ENCODE measurements at regions not wholly inside any gene's neighbourhood (a gene's known extent, or its start where the extent isn't known, plus 50 kb on each side); places are given as distances from the start of the nearest gene placed in this dataset.

DNA sequence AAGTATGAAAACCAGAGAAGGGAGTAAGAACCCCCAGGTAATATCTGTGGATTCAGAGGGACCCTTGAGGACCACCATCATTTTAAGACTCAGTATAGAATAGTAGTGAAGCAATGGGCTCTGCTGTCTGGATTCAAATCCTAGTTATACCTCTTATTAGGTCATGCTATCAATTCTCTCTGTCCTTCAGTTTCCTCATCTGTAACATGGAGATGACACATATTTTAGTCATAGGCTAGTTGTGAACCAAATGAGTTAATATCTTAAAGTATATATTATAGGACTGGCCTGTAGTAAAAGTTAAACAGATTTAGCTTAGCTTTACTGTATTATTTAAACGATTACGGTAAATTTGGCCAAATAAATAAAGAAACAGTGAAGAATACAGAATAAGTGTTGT is 177.3 kb upstream of the GOLIM4 start:
- no peak for DNase-seq

DNA sequence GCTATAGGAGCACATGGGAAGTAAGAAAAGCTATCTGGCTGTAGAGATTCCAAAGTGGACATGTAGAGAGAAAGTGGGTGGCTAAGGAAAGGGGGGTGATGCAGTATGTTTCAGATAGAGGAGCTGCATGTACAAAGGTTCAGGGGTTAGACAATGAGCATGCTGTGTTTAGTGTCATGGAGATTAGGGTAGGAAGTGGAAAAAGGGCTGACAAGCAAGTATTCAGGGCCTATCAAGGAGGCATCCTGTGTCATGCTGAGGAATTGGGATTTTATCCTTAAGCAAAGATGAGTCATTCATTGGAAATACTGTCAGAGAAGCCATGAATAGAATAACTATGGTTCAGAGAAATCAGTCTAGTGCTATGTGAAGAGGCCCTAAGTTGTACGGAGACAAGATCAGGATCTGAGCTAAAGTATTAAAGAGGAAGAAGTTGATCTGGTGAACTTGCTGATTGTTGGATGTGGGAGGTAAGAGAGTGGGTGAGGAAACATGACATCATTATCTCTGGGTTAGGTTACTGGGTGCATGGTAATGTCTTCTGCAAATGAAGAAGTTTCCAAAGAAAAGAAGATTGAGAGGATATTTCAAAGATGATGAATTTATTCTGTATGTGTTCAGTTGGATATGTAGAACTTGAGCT is 176.7 kb upstream of the GOLIM4 start:
- no peak for DNase-seq

DNA sequence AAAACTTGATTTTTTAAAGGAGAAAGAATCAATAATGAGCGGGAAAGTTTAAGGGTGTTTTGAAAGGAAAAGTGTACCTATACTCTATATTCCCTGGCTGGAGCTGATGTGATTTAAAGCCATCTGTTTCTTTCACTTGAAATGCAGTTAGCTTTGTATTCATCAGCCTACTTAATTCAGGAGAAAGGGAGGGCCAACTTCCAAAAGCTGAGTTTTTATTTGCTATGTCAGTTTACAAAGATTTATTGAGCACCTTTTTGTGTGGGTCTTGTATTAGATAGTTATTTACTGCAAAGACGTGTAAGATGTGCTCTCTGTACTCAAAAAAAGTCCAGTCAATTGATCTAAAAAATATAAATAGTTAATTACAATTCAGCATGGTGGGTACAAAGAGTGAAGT is 176.2 kb upstream of the GOLIM4 start:
- DNase-seq: no peak

DNA sequence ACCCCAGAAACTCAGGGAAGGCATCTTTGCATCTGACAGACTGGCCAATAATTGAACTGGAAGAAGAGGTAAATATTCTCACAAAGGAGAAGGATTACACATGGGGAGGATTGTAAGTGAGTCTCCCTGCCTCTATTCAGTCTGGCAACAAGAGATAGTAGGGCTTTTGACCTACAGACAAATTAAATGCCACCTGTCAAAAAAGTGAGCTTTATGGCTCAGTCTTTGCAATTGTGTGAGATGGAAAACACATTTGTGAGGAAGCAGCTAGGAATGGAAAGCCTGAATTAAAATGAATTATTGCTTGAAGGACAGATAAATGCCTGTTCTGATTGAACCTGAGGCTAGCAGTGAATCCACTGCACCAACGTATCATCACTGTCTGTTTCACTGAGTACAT is 173.3 kb upstream of the GOLIM4 start:
- no peak for DNase-seq

DNA sequence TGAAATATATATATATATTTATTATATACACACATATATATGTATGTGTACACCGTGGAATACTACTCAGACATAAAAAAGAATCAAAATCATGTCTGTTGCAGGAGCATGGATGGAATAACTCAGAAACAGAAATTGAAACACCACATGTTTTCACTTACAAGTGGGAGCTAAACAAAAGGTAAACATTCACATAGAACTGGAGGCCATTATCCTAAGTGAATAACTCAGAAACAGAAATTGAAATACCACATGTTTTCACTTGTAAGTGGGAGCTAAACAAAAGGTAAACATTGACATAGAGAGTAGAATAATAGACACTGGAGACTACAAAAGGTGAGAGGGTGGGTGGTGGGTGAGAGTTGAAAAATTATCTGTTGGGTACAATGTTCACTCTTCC is 171.5 kb upstream of the GOLIM4 start:
- no peak for DNase-seq

DNA sequence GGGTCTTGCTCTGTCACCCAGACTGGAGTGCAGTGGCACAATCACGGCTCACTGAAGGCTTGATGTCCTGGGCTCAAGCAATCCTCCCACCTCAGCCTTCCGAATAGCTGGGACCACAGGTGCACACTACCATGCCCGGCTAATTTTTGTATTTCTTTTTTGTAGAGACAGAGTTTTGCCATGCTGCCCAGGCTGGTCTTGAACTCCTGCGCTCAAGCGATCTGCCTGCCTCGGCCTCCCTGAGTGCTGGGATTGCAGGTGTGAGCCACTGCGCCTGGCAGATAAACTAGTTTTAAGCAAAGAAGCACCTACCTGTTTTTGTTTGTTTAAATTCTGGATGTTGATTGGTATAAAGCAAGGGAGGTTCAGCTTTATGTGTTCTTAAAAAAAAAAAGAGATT is 170.6 kb upstream of the GOLIM4 start:
- no peak for DNase-seq

DNA sequence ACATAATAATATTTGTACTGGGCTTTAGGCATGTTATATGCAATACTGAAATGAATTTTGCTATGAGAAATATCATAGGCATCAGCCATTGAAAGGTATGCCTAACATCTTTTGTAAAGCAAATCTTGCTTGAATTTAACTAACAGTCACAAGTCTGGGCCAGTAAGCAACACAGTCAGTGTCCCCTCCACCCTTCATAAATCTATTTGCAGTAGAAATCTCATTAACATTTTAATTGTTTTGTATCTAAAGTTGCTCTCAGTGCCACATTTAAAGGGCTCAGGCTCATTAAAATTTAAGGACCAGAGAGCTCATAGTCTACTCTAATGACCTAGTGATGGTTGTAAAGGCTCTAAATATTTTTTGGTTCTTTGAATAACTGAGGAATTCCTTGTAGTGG is 167.2 kb upstream of the GOLIM4 start:
- no peak for DNase-seq

DNA sequence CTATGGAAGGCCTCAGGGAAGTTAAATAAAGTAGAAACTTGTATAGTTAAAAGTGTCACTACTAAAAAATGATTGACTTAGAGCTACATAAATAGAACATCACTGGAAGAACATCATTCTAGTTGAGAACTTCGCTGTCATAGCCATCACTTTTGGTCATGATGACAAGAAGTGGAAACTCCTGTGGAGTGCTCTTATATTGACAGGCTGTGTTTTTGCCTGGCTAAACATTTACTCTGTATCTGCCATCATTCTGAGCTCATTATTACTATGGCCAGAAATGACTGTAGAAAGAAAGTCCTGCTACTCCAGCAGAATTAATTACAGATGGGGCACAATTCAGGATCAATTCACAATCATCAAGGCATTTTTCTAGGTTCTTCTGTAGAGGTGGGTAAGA is 165.1 kb upstream of the GOLIM4 start:
- no peak for DNase-seq

DNA sequence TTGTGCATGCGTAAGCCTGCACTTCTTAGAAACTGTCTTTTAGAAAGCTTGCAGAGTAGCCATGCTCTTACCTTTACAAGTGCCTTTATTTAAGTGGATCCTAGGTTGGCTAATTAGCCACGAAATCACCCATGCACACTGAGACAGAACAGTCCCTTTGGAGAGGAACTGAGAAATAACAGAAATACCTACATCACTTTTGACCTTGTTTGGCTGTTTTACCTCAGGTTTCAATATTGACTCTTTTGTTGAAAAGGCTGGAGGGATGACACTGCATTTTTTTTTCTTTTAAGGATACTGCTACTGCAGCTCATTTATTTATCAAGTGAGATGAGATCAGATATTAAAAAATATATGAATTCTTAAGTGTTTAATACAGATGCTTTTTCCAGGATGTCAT is 155.6 kb upstream of the GOLIM4 start:
- no peak for DNase-seq

DNA sequence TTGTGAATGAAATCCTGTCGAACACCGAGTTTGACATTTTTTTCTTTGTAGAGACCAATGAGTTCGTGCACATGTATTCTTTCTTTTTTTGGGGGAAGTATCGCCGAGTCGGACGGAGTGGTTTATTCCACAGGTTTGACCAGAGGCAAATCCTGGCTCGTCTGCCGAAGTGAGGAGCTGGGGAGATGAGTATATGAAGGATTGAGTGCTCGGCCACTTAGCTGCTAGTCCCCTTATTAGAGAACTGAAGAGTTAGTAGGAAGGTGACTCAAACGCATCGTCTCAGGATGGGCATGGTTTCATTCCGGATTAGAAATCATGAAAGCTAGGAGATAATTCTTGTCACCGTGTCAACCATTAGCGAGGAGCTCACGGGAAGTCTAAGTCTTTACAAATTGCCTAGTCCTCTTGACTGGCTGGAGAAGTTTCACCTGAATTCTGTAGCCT is 154.7 kb upstream of the GOLIM4 start:
- no peak for DNase-seq

DNA sequence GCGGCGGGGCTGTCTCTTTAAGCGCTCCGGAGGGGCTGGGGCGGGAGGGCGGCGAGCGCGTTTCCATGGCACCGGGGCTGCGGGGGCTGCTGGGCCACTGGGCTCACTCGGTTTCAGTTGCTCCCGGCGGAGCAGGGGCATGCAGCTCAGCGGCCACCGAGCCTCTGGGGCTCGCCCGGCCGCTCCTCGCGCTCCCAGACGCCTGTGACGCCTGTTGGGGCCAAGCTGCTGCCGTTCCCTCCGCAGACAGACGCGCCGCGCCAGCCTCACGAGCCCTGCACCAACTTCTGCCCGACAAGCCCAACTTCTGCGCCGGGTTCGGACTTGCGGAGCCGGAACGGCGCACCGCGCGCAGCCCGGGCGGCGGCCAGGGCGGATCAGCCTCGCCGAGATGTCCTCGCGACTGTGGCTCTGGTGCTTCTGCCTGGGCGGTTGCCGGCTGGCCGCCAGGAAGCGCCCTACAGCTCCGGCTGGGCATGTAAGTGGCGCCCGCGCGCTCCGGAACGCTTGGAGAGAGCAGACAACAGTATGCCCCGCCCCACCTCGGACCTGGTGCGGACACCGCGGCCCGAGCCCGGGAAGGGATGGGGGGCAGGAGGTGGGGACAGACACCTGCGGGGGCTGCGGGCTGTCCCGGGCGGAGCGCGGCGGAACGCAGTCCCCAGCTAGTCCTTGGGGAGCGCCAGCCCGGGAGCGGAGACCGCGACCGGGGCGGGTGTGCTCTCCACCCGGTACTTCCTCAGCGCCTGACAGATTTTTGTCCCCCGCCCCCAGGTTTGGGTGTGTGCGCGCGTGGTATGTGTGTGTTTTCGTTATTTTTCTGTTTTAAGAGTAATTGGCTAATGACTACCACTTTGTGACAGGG is 154.1 kb upstream of the GOLIM4 start:
- DNase-seq: peak; percentile 53 to 55

DNA sequence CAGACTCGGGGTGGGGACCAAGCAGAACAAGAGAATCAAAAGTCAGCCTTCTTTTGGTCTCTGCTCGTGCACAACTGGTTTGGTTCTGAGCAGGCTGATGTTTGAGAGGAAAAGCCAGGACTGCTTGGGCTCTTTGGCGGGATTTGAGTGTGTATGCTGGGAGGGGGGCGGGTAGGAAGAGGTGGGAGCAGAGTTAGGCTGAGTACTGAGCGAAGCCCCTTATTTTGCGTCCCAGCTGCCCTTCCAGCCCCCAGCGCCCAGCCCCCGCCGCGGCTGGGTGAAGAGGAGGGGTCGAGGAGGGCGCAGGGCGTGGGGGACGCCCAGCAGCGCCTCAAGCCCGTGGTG is 153.5 kb upstream of the GOLIM4 start:
- DNase-seq: no peak

DNA sequence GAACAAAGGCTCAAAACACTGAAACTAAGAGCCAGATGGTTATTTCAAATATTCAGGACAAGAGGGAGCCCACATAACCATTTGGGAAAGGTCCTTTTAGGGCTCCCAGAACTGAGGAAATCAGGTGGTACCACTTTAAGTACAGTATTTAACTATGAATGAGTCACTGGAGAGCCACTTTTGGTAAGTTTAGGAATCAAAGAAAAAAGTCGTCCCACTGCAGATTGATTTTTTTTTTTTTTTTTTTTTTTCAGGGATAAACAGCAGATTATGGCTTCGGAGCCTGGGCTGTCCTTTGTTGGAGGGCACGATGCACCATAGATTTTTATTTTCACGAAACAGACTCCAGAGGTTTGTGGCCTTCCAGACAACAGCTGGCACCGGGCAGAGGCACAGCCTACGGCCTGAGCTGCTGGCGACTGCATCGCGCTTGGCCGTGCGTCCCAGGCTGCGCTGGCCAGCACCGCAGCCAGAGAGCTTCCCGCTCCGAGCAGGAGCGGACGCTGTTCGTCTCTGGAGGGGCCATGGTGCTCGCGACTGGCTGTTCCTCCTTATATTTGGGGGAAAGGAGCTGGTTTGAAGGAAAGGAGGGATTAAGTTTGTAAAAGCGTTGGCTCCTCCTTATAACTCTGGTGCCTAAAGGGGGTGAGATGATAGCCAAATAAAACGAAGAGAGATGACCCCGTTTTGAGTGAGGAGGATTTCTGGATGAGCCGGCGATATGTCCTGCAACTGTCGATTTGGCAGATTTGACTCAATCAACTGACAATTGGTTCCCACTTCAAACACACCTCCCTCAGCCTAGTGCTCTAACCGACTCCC is 152.9 kb upstream of the GOLIM4 start:
- DNase-seq: peak in 1 of 2 experiments; percentile 18

DNA sequence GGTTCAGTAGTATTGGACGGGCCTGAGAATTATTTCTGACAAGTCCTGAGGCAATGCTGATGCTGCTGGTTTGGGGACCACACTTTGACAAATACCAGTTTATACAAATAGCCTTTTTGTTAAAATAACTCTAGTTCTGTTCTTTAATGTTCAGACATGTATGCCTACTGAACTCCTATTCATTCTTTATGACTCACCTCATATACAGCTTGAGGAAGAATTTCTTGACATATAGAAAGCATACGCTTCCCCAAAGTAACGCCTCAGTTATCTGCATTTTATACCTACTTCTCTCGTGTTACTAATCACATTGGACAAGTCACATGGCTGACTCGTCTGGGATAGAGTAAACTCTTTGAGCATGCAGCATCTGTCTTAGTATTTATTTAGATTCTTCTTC is 145.4 kb upstream of the GOLIM4 start:
- no peak for DNase-seq

DNA sequence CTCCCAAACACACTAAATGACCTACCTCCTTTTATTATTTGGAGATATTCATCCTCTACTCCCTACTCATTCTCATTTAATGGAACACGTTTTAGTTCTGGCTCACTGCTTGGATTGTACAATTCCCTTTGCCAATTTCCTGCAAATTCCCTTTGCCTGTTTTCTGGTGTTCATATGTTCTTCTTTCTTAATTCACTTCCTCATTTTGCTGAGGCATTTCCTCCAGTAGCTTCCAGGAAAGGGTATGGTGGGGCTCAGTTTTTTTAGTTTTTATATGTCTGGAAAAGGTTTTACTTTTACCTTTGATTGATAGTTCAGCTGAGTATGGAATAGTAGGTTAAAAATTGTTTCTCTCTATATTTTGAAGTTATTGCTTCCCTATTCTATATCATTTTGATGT is 143.6 kb upstream of the GOLIM4 start:
- DNase-seq: peak in 1 of 2 experiments; percentile 39

DNA sequence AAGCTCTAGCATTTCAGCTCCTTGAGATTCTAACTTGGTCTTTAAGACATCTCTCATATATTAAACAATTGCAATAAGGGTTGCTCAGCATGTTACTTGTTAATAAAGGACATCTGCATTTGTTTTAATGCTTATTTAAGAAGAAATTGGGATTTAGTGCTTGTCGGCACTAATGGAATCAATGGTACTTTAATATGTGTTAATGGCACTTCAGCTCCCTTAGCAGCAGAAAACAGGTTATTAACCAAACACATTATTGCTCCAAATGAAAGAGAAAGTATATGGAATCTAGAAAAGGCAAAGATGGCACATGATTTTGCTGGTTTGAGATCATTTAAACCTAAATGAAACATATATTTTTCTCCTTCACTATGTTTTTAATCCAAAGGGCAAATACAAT is 137.3 kb upstream of the GOLIM4 start:
- DNase-seq: no peak

DNA sequence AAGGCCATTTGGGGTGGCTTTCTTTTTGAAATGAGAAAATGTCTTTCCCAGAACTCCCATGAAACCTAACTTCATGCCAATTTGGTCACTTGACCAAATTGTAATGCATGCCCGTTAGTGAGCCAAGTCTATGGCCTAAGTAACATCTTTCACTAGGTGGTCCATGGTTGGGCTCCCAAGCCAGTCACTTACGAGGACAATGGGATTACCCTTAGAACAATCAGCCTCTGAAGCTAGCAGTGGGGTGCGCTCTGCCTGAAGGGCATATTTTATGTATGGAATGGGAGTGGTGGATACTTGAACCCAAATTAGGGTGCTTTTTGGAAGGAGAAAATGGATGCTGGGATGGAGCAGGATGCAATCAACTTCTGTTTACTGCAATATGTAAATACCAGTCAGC is 127.4 kb upstream of the GOLIM4 start:
- no peak for DNase-seq

DNA sequence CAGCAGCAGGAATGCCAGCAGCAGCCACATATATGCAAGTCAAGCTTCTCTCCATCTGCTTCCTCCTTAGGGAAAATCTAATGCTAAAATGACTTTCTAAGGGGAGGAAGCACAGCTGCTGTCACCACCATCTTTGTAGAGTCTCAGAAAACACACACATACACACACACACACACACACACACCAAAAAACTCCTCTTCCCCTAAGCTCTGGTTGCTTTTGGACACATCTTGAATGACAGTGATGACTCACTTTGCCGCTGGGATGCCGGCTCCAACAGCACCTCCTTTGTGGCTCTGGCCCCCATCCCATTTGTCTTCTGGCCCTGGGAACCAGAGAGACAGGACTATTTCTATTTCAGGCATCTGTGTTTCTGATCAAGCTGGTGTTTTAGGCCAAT is 124.8 kb upstream of the GOLIM4 start:
- DNase-seq: no peak

DNA sequence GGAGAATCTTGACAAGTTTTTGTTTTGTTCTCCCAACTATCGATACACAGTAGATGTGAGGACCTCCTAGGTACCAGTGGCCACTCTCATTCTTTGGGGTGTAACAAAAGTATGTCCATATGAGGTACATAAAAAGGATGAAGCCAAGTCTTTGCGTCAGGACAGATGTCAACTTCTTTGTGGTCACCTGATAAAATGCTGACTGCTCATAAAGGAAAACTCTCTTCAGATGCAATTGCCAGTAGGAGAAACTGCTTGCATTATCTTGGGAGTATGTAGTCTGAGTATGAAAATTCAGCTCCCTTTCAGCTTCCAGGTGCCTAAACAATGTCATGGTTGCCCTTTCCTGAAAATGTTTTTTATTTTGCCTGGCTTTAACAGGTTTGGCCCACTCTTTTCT is 123.8 kb upstream of the GOLIM4 start:
- DNase-seq: no peak

DNA sequence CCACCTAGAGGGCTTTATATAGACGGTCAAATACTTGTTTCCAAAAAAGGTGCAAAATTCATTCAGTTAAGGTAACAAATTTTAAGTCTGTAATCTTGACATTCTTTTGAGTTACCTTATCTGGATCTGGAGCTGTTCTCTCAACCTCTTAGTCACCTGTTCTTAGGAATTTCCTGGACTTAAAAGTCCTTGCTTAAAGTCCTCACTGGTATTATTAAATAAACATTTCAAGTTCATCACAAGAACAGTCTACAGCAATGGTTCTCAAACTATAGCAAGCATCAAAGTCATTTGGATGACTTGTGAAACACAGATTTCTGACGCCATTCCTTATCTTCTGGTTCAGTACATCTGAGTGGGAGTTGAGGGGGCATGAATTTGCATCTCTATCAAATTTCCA is 122.9 kb upstream of the GOLIM4 start:
- DNase-seq: no peak

DNA sequence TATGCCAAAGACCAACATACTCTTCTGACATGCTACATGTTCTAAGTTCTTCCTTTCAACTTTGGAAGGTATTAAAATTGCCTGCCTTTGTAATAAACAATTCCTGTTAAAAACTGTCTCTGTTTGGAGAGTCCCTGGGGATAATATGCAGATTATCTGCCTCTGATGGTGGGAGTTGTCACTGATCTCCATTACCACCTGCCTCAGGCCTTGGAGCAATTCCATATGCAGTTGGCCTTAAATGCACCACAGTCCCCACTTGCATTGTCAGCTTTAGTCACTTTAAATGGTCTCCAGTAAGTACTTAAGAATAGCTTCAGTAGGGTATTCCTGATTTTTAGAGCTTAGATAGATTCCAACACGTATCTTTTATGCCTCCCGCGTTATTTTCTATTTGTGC is 121.1 kb upstream of the GOLIM4 start:
- no peak for DNase-seq

DNA sequence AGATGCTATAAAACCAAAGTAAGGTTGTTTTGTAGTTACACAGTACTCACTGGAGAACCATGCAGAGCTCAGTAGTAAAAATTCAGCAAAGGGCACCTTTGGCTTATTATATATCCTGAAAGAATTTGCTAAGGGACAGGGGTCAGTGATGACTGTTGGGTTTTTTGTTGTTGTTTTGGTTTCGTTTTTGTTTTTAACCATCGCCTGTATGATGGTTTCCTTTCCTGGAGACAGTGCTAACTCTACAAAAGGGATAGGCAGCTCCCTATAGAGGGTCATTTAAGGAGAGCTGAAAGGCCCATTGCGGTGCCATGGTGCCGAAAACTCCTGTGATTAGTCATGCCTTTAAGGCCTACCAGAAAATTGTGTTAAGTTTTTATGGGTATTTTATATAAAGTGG is 118.2 kb upstream of the GOLIM4 start:
- no peak for DNase-seq

DNA sequence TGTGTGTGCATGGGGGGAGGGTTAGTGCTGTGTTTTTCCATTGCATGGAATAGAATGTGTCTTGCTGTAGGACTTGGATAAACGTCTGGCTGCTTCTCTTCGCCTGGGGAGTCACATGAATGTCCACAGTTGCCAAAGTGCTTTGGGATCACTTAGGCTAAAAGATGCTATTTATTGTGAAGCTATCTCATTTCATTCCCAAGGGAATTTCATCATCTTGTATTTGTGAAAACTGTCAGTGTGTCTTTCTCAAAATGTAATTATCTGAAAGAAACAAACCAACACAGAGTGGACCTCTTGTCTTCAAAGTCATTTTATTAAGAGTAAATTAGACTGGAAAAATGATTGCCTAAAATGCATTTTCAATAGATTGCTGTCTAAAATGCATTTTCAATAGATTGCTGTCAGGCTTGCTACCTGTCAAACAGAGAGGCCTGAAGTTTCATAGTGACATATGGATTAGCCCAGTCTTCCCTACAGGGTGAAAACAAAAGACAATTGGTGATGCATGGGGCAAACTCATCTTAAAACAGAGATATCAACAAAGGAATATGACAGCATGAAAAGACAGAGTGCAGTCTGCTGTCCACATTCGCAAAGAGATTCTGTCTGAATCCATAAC is 117.1 kb upstream of the GOLIM4 start:
- no peak for DNase-seq
